ENCODE measurements at regions not wholly inside any gene's neighbourhood (a gene's known extent, or its start where the extent isn't known, plus 50 kb on each side); places are given as distances from the start of the nearest gene placed in this dataset.

DNA sequence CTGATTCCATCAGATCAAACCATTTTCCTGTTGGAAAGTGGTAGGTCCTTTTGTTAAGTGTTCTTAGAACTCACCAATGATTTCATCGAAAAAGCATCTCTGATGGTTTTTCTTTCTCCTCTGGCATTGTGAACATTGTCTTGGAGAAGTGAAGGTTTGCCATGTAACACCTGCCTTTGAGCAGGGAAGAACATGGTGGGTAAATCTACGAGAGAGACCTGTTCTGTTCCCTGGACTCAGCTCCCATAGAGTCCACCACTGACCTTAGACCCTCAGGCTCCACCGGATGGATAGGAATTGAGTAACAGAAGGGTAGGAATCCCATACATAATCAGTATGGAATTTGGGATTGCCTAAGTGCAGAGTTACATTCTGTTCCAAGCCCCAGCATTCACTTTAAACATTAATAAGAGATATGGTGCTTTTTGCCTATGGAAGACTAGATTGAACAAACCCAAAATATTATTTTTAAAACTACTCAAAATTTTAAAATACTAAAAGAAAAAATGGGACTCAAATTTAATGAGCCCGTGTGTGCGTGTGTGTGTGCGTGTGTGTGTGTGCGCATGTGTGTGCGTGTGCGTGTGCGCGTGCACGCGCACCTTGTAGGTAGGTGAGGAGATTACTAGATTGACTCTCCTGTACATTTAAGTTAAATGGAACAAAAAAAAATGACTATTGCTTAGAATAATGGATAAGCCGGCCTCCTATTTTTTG is 92.0 kb downstream of the C9orf152 start:
- no peak for DNase-seq (ENCODE audit: low read depth)

DNA sequence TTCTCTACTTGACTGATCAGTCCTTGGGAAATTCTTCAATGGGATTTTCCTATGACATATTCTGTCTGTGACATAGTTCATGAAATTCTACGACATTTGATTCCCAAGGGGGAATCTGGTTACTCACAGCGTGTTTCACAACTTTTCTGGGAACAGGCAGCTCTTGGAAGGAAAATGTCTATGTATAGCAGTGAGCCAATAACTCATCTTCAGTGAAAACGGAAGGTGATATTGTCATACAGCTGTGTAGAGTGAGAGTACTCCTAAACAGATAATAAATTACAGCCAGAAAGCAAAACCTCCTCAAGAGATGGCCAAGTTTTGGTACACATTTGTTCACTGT is 91.4 kb downstream of the C9orf152 start:
- no peak overlapping the region for H3K4me3 ChIP-seq (ENCODE audit: low read depth, low read length)
- no peak for DNase-seq (ENCODE audit: low read depth)
- TF ChIP-seq, protein P1, sequence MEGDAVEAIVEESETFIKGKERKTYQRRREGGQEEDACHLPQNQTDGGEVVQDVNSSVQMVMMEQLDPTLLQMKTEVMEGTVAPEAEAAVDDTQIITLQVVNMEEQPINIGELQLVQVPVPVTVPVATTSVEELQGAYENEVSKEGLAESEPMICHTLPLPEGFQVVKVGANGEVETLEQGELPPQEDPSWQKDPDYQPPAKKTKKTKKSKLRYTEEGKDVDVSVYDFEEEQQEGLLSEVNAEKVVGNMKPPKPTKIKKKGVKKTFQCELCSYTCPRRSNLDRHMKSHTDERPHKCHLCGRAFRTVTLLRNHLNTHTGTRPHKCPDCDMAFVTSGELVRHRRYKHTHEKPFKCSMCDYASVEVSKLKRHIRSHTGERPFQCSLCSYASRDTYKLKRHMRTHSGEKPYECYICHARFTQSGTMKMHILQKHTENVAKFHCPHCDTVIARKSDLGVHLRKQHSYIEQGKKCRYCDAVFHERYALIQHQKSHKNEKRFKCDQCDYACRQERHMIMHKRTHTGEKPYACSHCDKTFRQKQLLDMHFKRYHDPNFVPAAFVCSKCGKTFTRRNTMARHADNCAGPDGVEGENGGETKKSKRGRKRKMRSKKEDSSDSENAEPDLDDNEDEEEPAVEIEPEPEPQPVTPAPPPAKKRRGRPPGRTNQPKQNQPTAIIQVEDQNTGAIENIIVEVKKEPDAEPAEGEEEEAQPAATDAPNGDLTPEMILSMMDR (IDR thresholded peaks at IDR 0.05; ENCODE audit: control insufficient read depth, extremely low read depth, insufficient read depth): no peak

More for the DNA sequence above, 92.0 kb downstream of the C9orf152 start:
- H3K4me3 ChIP-seq (ENCODE audit: low read depth, low read length): no peak overlapping the region
- TF ChIP-seq, protein P1 (IDR thresholded peaks at IDR 0.05; ENCODE audit: control insufficient read depth, extremely low read depth, insufficient read depth): no peak

DNA sequence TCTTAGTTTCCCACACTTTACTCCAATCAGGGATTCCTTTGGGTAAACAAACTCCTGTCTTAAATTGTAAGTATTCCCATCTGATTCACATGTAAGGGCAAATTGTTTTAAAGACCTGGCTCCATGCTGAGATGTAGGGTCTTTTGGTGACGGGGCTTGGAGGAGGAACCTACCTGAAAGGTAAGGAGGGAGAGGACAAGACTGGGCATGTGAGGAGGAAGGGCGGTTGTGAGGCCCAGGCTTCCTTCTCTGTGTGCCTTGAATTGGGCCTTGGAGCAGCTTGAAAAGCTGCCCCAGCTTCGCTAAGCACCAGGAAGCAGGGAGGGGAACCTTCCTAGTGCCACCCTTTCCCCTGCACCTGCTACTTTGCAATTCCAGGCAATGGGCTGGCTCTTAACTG is 86.8 kb downstream of the C9orf152 start:
- TF ChIP-seq, protein P1 (IDR thresholded peaks at IDR 0.05; ENCODE audit: control insufficient read depth, extremely low read depth, insufficient read depth): no peak
- no peak for DNase-seq (ENCODE audit: low read depth)
- no peak overlapping the region for H3K4me3 ChIP-seq (ENCODE audit: low read depth, low read length)

DNA sequence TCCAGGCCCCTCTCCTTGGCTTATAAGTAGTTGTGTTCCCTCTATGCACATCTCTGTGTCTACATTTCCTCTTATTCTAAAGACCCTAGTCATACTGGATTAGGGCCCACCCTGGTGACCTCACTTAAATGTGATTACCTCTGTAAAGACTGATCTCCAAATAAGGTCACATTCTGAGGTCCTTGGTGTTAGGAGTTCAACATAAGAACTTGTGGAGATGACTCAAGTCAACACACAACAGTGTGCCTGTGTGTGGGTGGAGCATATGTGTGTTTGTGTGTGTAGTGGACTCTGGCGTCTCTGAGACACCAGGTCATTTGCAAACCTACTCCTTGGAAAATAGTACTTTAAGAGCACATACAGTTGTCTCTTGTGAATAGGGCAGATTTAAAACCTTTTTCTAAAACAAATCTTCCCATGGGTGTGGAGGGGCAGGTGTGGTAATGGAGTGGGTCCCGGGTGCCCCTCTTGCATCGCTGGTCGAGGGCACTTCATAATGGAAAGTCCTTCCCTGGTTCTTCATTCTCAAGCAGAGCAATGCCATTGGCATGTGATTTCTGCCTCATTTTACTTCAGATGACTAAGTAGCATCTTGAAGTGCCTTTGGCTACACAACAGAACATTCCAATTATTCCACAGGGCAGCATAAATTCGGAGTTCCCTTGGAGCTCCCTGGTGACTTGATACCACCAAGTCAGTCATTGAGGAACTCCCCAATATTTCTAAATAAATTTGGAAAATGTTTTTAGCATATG is 84.4 kb downstream of the C9orf152 start:
- no peak for DNase-seq (ENCODE audit: low read depth)
- TF ChIP-seq, protein P1 (IDR thresholded peaks at IDR 0.05; ENCODE audit: control insufficient read depth, extremely low read depth, insufficient read depth): no peak
- H3K4me3 ChIP-seq (ENCODE audit: low read depth, low read length): no peak overlapping the region

DNA sequence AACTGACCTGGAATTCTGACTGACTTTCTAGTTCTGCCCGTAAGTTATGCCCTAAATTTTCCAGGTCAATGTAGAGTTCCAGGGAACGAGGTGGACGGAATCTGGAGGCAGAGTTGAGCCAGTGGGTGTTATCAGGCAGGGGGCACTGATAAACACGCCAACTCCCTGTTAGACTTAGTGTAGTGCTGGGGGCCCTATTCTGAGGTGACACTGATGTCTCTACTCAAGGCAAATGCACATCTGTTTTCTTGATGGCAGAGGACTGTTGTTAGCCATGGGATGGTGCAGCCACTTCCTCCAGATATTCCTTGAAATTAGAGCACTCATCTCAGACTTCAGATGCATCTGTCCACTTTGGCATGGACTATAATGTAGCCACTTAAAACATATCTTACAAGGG is 83.5 kb downstream of the C9orf152 start:
- H3K4me3 ChIP-seq (ENCODE audit: low read depth, low read length): no peak overlapping the region
- no peak for DNase-seq (ENCODE audit: low read depth)
- TF ChIP-seq, protein P1 (IDR thresholded peaks at IDR 0.05; ENCODE audit: control insufficient read depth, extremely low read depth, insufficient read depth): no peak

DNA sequence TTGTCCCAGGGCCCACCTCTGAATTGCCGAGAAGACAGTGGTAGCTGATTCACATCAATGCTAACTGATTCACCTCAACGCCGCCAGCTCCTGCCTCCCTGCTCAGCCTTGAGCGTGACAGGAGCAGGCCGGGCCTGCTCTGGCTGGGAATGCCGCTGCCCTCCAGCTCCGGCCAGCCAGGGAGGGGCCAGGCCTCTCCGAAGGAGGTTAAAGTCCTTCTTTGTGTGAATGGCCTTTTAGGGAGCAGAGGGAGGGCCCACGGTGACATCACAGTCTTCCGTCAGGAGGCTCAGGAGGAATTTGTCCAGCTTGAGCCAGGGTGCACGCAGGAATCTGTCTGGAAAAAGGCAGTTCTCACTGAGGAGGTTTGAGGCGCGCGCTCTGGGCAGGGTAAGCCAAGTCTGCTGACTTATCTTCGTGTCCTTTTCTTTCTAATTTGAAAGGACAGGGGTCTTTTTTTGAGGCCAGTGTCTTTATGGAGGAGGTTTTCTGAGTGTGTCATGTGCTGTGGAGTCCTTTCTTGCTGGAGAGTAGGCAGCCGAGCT is 82.7 kb downstream of the C9orf152 start:
- H3K4me3 ChIP-seq (ENCODE audit: low read depth, low read length): no peak overlapping the region
- TF ChIP-seq, protein P1 (IDR thresholded peaks at IDR 0.05; ENCODE audit: control insufficient read depth, extremely low read depth, insufficient read depth): no peak
- no peak for DNase-seq (ENCODE audit: low read depth)

Data from LNCaP clone FGC (cell line).